Globus pallidus (tissue), 1 donor: ENCODE measurements at regions not wholly inside any gene's neighbourhood (a gene's known extent, or its start where the extent isn't known, plus 50 kb on each side); places are given as distances from the start of the nearest gene placed in this dataset.
"Not testable (repeated sequence)": the region's sequence is repeated elsewhere in the genome, so short reads cannot be mapped to it uniquely, and the experiment has no call there.

Experiments used
- DNase-seq: peaks from one replicate; pipeline ENCODE4 v3.0.0-alpha.2; 2015; ENCODE audit warnings: low spot score

- DNase-seq = no peak
Observed at GRCh38 chr3:3686907-3687648, 112.2 kb upstream of the LRRN1 start.

DNA sequence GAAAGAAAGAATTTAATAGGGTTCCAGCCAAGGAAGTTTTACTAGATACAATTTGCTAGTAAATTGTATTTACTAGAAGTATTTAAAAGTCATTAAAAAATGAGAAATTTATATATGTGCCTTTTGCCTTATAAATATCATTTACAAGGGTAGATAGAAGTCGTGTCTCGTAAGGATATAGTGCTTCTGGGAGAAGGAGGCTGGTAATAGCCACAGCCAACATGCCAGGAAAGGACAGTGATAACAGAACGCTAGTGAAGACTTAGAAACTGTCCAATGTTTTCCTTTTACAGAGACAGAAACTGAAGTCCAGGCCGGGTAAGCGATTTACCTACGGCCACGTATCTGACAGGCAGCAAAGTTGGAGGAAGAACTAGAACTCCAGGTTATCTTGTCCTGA, 113.5 kb upstream of the LRRN1 start:
- no peak for DNase-seq

DNA sequence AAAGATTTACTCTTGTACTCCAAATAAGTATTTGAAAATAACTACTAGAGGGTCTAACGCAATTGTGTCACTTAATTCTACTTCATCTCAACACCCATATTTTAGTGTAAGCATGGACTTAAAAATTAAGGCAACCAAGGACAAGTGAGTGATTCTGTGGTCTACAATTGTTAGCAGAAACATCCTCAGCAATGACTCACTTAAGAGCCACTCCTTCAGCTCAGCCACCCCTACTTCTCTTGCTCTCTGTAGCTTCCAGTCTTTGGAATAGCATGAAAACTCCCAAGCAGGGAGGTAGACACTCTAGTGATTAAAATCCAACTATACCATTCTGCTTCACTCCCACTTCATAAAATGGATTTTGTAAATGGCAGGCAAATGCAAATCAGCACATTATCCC, 116.0 kb upstream of the LRRN1 start:
- DNase-seq = no peak

DNA sequence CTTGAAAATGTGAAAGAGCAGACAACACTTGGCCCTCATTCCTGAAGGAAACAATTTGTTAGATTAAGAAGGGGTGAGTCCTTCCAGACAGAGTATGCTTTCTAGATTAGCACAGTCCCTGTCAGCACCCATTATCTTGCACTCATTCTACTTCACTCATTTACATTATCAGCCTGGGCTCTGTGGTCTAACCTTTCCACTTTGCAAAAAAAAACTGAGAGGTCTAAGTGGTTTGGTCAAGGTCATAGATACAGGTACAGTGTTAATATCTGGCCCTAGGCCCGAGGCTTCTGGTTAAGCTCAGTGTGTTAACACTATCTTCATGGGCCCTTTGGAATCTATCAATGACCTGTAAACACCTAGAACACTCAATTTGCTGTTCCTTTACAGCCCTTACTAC, 123.4 kb upstream of the LRRN1 start:
- DNase-seq = no peak

DNA sequence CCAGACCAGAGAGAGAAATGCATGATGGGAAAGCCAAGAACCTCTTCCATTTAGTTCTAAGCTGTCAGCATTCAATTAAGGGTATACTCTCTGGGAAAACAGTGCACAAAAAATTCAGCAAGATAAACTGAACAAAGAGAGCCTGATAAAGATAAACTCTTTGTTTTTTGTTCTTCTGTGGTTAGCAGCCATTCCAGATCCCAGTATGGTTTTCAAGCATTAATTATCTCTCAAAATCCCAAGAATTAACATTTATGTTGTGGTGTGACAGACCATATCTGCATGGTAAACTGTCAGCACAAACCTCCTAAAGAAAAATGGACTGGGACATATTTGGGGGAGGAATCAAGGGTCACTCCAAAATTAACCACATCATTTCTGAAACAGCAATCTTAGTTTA, 124.0 kb upstream of the LRRN1 start:
- DNase-seq = no peak

- DNase-seq = no peak
Observed at GRCh38 chr3:3666664-3667063, 132.6 kb upstream of the LRRN1 start.

DNA sequence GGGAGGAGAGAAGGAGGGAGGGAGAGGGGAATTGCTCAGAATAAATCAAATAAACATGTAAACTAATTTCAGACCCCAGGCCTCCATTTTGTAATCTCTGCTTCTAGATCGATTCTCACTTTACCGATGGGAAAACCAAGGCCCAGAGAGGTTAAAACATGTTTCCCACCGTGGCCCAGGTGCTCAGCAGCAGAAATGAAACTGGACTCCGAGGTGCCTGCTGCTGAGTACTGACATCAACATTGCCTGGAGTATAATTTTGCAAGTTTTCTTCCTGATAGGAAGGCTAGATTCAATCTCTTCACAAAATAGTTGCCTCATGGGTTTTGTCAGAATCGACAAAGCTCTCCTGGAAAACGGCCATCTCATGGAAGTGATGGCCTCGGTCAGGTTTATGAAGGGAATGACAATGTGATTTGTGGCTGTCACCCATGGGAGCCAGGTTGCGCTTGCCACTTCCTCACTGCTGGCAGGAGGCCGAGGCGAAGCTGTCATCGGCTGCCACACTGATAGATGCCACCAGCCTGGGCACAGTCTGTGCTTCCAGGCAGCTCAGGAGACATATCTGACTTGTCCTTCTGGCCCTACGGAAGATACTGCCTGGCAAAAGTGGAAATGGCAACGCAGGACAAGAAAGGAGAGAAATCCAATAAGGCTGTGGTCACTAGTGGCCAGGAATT, 133.1 kb upstream of the LRRN1 start:
- DNase-seq = no peak

- no peak for DNase-seq
Observed at GRCh38 chr3:3665546-3665945, 133.7 kb upstream of the LRRN1 start.

DNA sequence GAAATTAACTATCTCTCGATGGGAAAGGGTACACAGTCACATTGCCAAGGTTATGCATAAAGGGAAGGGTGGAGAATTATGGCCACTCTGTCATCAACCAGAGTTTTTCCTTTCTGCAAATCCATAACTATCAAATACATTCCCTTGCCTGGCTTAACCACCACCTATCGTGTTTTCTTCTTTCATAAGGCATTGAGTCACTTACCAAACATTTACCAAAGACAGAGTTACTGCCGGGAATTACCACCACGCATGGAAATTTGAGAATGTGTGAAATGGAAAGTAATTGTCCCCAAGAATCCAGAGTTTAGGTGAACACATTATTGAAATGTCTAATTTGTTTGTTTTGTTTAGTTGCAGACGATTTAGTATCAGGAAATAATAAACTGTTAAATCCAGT, 134.3 kb upstream of the LRRN1 start:
- no peak for DNase-seq

DNA sequence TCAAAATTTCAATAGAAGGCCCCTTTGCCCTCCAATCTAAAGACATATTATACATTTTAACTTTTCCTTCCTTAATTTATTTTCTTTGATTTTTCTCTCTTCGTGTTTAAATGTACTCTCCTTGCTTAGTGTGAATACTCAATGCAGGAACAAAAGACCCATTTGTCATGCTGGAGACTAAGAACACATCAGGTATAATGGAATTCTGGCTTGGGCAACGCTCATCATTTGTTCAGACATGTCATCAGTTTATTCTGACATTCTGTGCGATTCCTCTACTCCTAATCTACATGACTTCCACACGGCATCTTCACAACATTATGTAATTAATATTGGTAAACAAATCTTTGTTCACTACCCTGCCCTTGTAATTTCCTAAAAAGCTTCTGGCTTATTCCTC, 136.6 kb upstream of the LRRN1 start:
- DNase-seq = no peak

DNA sequence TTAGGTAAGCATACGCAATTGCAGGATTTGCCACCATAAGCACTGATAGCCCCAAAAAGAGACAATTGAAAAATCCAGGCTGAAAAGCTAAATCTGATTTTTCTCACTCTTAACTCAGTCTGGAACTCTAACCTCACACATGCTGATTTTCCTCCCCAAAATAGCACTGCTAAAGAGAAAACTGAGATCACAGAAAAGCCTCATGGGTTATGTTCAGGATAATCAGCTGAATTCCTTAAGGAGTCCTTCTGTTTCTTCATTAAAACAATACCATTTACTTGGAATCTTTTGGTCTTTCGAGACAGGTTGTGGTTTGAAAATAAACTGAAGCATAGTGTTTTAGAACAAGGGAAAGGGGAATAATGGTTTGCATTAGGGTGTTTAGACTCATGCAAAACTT, 144.3 kb upstream of the LRRN1 start:
- no peak for DNase-seq

GRCh38 chr3:3648988-3649679, 150.1 kb upstream of the LRRN1 start:
- no peak for DNase-seq

- no peak for DNase-seq
Observed at GRCh38 chr3:3646934-3647333, 152.3 kb upstream of the LRRN1 start.

GRCh38 chr3:3646103-3646844, 153.0 kb upstream of the LRRN1 start:
- DNase-seq = not testable (repeated sequence)

GRCh38 chr3:3641877-3642455, 157.3 kb upstream of the LRRN1 start:
- DNase-seq = no peak

DNA sequence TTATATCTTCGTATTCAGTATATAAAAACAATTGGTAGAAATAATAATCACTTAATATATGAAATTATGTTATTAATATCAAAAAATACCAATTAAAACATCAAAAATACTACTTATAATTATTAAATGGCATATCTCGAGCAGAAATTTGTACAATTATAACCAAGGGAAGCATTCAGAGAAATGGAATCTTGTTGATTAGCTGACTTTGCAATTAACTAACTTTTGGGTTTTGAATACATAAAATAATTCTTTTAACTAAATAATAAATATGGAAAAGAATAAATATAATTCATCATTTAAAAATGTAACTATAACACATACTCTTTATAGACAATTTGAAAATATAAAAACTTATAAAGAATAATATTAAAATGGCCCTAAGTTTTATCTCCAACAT, 160.2 kb upstream of the LRRN1 start:
- DNase-seq = no peak

DNA sequence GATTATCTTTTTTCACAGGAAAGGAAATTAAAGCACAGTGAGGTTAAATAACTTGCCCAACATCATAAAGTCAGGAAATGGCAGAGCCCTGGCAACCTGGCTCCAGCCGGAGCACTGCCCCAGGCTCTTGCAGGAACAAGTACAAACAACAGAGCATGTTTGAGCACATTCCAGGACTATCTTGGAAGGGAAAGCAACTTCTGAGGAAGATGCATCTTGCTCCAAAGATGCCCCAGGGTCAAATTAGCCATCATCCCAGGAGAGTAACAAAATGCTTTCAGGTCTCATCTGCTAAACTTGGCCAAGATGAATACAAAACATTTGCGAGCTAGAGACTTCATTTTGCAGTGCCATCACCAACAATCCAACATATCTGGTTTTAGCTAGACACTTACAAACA, 162.4 kb upstream of the LRRN1 start:
- DNase-seq = no peak

DNA sequence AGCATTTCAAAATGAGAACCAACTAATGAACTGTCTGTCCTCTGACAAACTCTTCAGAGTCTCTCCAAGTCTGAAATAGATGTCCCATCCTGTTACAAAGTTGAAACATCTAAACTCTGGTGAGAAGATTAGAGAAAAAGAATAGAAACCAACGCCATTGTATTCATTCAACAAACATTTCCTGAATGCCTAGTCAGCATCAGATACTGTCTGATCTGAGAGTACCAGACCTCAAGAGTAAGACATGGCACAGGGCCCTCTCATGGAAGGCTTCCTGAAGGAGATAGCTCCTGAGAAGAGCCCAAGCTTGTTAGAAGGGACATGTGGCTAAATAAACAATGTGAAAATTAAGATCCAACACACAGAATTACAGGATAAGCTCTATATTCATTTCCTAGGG, 164.1 kb upstream of the LRRN1 start:
- no peak for DNase-seq

GRCh38 chr3:3634326-3634725, 164.9 kb upstream of the LRRN1 start:
- DNase-seq = no peak

- no peak for DNase-seq
Observed at GRCh38 chr3:3633761-3634160, 165.5 kb upstream of the LRRN1 start.

GRCh38 chr3:3632449-3632848, 166.8 kb upstream of the LRRN1 start:
- no peak for DNase-seq

DNA sequence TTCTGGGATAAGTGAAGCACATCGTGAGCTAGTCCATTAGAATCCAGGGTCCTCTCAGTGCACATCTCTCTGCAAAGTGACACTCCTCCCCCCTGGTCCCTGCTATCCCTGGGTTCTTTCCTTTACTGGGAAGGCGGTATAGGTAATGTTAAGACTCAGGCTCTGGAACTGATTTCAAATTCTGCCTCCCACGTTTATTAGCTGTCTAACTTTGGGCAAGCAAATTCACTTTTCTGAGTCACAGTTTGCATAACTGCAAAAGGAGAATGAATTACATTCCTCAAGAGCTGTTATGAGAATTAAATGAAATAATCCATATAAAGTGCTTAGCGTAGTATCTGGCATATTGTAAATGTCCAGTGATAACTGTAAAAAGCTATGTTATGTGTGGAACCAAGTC, 168.1 kb upstream of the LRRN1 start:
- DNase-seq = no peak
